ENCODE measurements at regions not wholly inside any gene's neighbourhood (a gene's known extent, or its start where the extent isn't known, plus 50 kb on each side); places are given as distances from the start of the nearest gene placed in this dataset.

- in situ Hi-C loops (cut with MboI; ENCODE audit: low sequenced_read_pairs in 4 of 4) (no loop called here), intact Hi-C loops (cut with DNase I; ENCODE audit: low total_unique reads) (no loop called here)
- H3K27ac ChIP-seq, result no peak overlapping the region
- TF ChIP-seq CTCF (IDR thresholded peaks at IDR 0.05 in 4 of 5, conservative IDR thresholded peaks at IDR 0.05 in 1 of 5) (no peak), POLR2A (IDR thresholded peaks at IDR 0.05) (no peak)
- DNase-seq (no peak), ATAC-seq (no peak)
- no peaks in the 10 kb centered on the region for H3K4me1 ChIP-seq
- no peaks in the 10 kb centered on the region for H3K27me3 ChIP-seq
- H3K9me3 ChIP-seq, result no peaks in the 10 kb centered on the region
- no peak overlapping the region for H3K4me3 ChIP-seq
- H3K36me3 ChIP-seq, result no peaks in the 10 kb centered on the region
These were observed 335.3 kb downstream of the FGFR2 start for GRCh38 chr10:121262774-121263430.

- no peak overlapping the region for H3K27ac ChIP-seq
- no peak overlapping the region for H3K4me3 ChIP-seq
- H3K27me3 ChIP-seq, result no peaks in the 10 kb centered on the region
- H3K36me3 ChIP-seq, result no peaks in the 10 kb centered on the region
- no peak for TF ChIP-seq POLR2A (IDR thresholded peaks at IDR 0.05)
- no peak for TF ChIP-seq CTCF (IDR thresholded peaks at IDR 0.05 in 4 of 5, conservative IDR thresholded peaks at IDR 0.05 in 1 of 5)
- no peak for ATAC-seq
- in situ Hi-C loops (cut with MboI; ENCODE audit: low sequenced_read_pairs in 4 of 4) (no loop called here), intact Hi-C loops (cut with DNase I; ENCODE audit: low total_unique reads) (no loop called here)
- no peaks in the 10 kb centered on the region for H3K4me1 ChIP-seq
- DNase-seq, result no peak
- H3K9me3 ChIP-seq, result no peaks in the 10 kb centered on the region
These were observed 334.8 kb downstream of the FGFR2 start for GRCh38 chr10:121263431-121263783.

- Histone ChIP-seq H3K36me3 (no peaks in the 10 kb centered on the region), H3K4me1 (no peaks in the 10 kb centered on the region), H3K27ac (no peak overlapping the region), H3K27me3 (no peaks in the 10 kb centered on the region), H3K4me3 (no peak overlapping the region), H3K9me3 (no peaks in the 10 kb centered on the region)
- intact Hi-C loops (cut with DNase I; ENCODE audit: low total_unique reads) (no loop called here), in situ Hi-C loops (cut with MboI; ENCODE audit: low sequenced_read_pairs in 4 of 4) (no loop called here)
- TF ChIP-seq CTCF (IDR thresholded peaks at IDR 0.05 in 4 of 5, conservative IDR thresholded peaks at IDR 0.05 in 1 of 5) (no peak), POLR2A (IDR thresholded peaks at IDR 0.05) (no peak)
- no peak for ATAC-seq
- DNase-seq, result no peak
These were observed 332.7 kb downstream of the FGFR2 start for GRCh38 chr10:121265360-121266123.

- Histone ChIP-seq H3K4me1 (no peaks in the 10 kb centered on the region), H3K4me3 (no peak overlapping the region), H3K27ac (no peak overlapping the region), H3K27me3 (no peaks in the 10 kb centered on the region), H3K36me3 (no peaks in the 10 kb centered on the region), H3K9me3 (no peaks in the 10 kb centered on the region)
- DNase-seq (no peak), ATAC-seq (no peak)
- intact Hi-C loops (cut with DNase I; ENCODE audit: low total_unique reads) (no loop called here), in situ Hi-C loops (cut with MboI; ENCODE audit: low sequenced_read_pairs in 4 of 4) (no loop called here)
- TF ChIP-seq POLR2A (IDR thresholded peaks at IDR 0.05) (no peak), CTCF (IDR thresholded peaks at IDR 0.05 in 4 of 5, conservative IDR thresholded peaks at IDR 0.05 in 1 of 5) (no peak)
These were observed 331.9 kb downstream of the FGFR2 start for GRCh38 chr10:121266370-121266769.

Measured in gastrocnemius medialis (tissue), 4 donors.